ENCODE measurements at regions not wholly inside any gene's neighbourhood (a gene's known extent, or its start where the extent isn't known, plus 50 kb on each side); places are given as distances from the start of the nearest gene placed in this dataset.

DNA sequence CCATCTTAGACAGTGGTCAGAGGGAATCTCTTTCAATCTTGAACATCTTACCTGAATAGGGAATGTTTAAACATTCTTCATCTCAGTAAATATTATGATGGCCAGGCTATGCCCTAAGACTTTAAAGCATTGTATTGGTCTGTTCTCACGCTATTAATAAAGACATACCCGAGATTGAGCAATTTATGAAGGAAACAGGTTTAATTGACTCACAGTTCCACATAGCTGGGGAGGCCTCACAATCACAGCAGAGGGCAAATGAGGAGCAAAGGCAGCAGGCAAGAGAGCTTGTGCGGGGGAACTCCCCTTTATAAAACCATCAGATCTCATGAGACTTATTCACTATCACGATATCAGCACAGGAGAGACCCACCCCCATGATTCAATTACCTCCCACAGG, 55.3 kb upstream of the SOX9 start:
- no TSS peak for BruUV-seq (replicated peaks)
- DNase-seq, result no peak
- Histone ChIP-seq H3K9me3 (ENCODE audit: low read length) (no peaks in the 10 kb centered on the region), H3K36me3 (ENCODE audit: low read depth, low read length) (no peaks in the 10 kb centered on the region), H3K9me2 (replicated peaks; ENCODE audit: low read length) (no peaks in the 10 kb centered on the region), H4K20me1 (ENCODE audit: low read length) (no peaks in the 10 kb centered on the region), H3K4me2 (ENCODE audit: low read length) (no peak overlapping the region), H2AFZ (ENCODE audit: low read length) (no peak overlapping the region), H3K27ac (ENCODE audit: low read length) (no peak overlapping the region), H3F3A (ENCODE audit: low read length, unreplicated experiment) (no peaks in the 10 kb centered on the region), H3K4me1 (ENCODE audit: insufficient read depth, low read length) (peaks cover 18% of the 10 kb centered on the region), H3K4me3 (ENCODE audit: low read length) (no peak overlapping the region), H3K79me2 (ENCODE audit: low read length) (no peaks in the 10 kb centered on the region), H3K9ac (ENCODE audit: low read length) (no peak overlapping the region), H3K27me3 (ENCODE audit: low read length) (no peaks in the 10 kb centered on the region)
- intact Hi-C loops (cut with micrococcal nuclease), result no loop called here
- TF ChIP-seq EZH2phosphoT487 (IDR thresholded peaks at IDR 0.05; ENCODE audit: borderline replicate concordance, low read length), result no peak
- TF ChIP-seq EZH2 (IDR thresholded peaks at IDR 0.05; ENCODE audit: low read length, unreplicated experiment), result no peak
- TF ChIP-seq, protein P1, sequence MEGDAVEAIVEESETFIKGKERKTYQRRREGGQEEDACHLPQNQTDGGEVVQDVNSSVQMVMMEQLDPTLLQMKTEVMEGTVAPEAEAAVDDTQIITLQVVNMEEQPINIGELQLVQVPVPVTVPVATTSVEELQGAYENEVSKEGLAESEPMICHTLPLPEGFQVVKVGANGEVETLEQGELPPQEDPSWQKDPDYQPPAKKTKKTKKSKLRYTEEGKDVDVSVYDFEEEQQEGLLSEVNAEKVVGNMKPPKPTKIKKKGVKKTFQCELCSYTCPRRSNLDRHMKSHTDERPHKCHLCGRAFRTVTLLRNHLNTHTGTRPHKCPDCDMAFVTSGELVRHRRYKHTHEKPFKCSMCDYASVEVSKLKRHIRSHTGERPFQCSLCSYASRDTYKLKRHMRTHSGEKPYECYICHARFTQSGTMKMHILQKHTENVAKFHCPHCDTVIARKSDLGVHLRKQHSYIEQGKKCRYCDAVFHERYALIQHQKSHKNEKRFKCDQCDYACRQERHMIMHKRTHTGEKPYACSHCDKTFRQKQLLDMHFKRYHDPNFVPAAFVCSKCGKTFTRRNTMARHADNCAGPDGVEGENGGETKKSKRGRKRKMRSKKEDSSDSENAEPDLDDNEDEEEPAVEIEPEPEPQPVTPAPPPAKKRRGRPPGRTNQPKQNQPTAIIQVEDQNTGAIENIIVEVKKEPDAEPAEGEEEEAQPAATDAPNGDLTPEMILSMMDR (conservative IDR thresholded peaks at IDR 0.05; ENCODE audit: low read depth, low read length), result no peak
- POLR2A ChIA-PET (ENCODE audit: unreplicated experiment), result no interaction called here
- CTCF ChIA-PET, result no interaction called here
- no peak for ATAC-seq

DNA sequence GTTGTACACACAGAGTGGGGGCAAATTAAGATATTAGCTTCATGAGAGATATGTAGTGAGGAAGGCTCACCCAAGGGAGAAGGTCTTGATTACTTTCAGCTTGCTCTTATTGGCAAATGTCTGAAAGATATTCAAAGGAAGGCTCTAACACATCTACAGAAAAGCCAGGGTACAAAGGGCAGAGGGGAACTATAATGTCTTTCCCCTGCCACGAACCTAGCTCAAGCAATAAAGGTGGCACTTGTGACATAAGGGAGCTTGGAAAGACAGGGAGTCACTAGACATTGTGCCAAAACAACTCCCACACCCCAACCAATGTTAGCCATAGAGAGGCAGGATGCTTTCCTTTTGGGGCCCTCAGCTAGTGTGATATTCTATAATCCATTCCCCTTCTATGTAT, 52.2 kb upstream of the SOX9 start:
- intact Hi-C loops (cut with micrococcal nuclease), result no loop called here
- Histone ChIP-seq H3K36me3 (ENCODE audit: low read depth, low read length) (no peaks in the 10 kb centered on the region), H3K9me3 (ENCODE audit: low read length) (no peaks in the 10 kb centered on the region), H3K27ac (ENCODE audit: low read length) (no peak overlapping the region), H3K4me3 (ENCODE audit: low read length) (no peak overlapping the region), H3K4me1 (ENCODE audit: insufficient read depth, low read length) (peaks cover 6% of the 10 kb centered on the region), H3K9me2 (replicated peaks; ENCODE audit: low read length) (no peaks in the 10 kb centered on the region), H3K79me2 (ENCODE audit: low read length) (no peaks in the 10 kb centered on the region), H2AFZ (ENCODE audit: low read length) (no peak overlapping the region), H3K9ac (ENCODE audit: low read length) (no peak overlapping the region), H3K4me2 (ENCODE audit: low read length) (no peak overlapping the region), H4K20me1 (ENCODE audit: low read length) (no peaks in the 10 kb centered on the region), H3K27me3 (ENCODE audit: low read length) (no peaks in the 10 kb centered on the region), H3F3A (ENCODE audit: low read length, unreplicated experiment) (no peaks in the 10 kb centered on the region)
- ATAC-seq (no peak), DNase-seq (no peak)
- TF ChIP-seq EZH2phosphoT487 (IDR thresholded peaks at IDR 0.05; ENCODE audit: borderline replicate concordance, low read length) (no peak), EZH2 (IDR thresholded peaks at IDR 0.05; ENCODE audit: low read length, unreplicated experiment) (no peak)
- TF ChIP-seq, protein P1 (conservative IDR thresholded peaks at IDR 0.05; ENCODE audit: low read depth, low read length), result no peak
- CTCF ChIA-PET, result no interaction called here
- no TSS peak for BruUV-seq (replicated peaks)
- POLR2A ChIA-PET (ENCODE audit: unreplicated experiment), result no interaction called here

GRCh38 chr17:72069586-72070202, 51.1 kb upstream of the SOX9 start:
- POLR2A ChIA-PET (ENCODE audit: unreplicated experiment), result no interaction called here
- H4K20me1 ChIP-seq (ENCODE audit: low read length), result no peaks in the 10 kb centered on the region
- intact Hi-C loops (cut with micrococcal nuclease), result no loop called here
- H3K27me3 ChIP-seq (ENCODE audit: low read length), result no peaks in the 10 kb centered on the region
- TF ChIP-seq EZH2phosphoT487 (IDR thresholded peaks at IDR 0.05; ENCODE audit: borderline replicate concordance, low read length) (no peak), EZH2 (IDR thresholded peaks at IDR 0.05; ENCODE audit: low read length, unreplicated experiment) (no peak)
- TF ChIP-seq, protein P1 (conservative IDR thresholded peaks at IDR 0.05; ENCODE audit: low read depth, low read length), result no peak
- no peak for DNase-seq
- CTCF ChIA-PET, result no interaction called here
- no TSS peak for BruUV-seq (replicated peaks)
- no peak overlapping the region for H2AFZ ChIP-seq (ENCODE audit: low read length)
- H3K9me3 ChIP-seq (ENCODE audit: low read length), result no peaks in the 10 kb centered on the region
- H3F3A ChIP-seq (ENCODE audit: low read length, unreplicated experiment), result no peaks in the 10 kb centered on the region
- no peak overlapping the region for H3K27ac ChIP-seq (ENCODE audit: low read length)
- no peaks in the 10 kb centered on the region for H3K36me3 ChIP-seq (ENCODE audit: low read depth, low read length)
- H3K4me1 ChIP-seq (ENCODE audit: insufficient read depth, low read length), result no peaks in the 10 kb centered on the region
- no peaks in the 10 kb centered on the region for H3K79me2 ChIP-seq (ENCODE audit: low read length)
- no peaks in the 10 kb centered on the region for H3K9me2 ChIP-seq (replicated peaks; ENCODE audit: low read length)
- H3K4me3 ChIP-seq (ENCODE audit: low read length), result no peak overlapping the region
- no peak overlapping the region for H3K4me2 ChIP-seq (ENCODE audit: low read length)
- ATAC-seq, result no peak
- H3K9ac ChIP-seq (ENCODE audit: low read length), result no peak overlapping the region
